Smooth muscle cell (in vitro differentiated cells): ENCODE measurements at regions not wholly inside any gene's neighbourhood (a gene's known extent, or its start where the extent isn't known, plus 50 kb on each side); places are given as distances from the start of the nearest gene placed in this dataset.

Source experiments
- DNase-seq: peaks from one replicate; lab custom pipeline; 2025; ENCODE audit not compliant: unreplicated experiment; lab: John Stamatoyannopoulos, UW
- H2AFZ ChIP-seq: fragments of 200-600 bp; sonication (generic); 2 replicates; pipeline ENCODE4 v1.6.0; 2016; ENCODE audit warnings: antibody characterized with exemption, low read depth, mild to moderate bottlenecking
- H3F3A ChIP-seq: fragments of 200-600 bp; sonication (generic); 2 replicates; pipeline ENCODE4 v1.6.0; 2017; ENCODE audit warnings: antibody characterized with exemption, low read depth
- H3K27ac ChIP-seq: fragments of 200-600 bp; sonication (generic); 2 replicates; pipeline ENCODE4 v1.5.1; 2016; ENCODE audit warnings: low read depth, mild to moderate bottlenecking
- H3K27me3 ChIP-seq: fragments of 200-600 bp; sonication (generic); 2 replicates; pipeline ENCODE4 v1.6.1; 2016; ENCODE audit warnings: low read depth, mild to moderate bottlenecking
- H3K36me3 ChIP-seq: fragments of 200-600 bp; sonication (generic); 2 replicates; pipeline ENCODE4 v1.5.1; 2016; ENCODE audit warnings: low read depth
- H3K4me1 ChIP-seq: fragments of 200-600 bp; sonication (generic); 2 replicates; pipeline ENCODE4 v1.5.1; 2016; ENCODE audit warnings: low read depth
- H3K4me2 ChIP-seq: fragments of 200-600 bp; sonication (generic); 2 replicates; pipeline ENCODE4 v1.6.0; 2016; ENCODE audit warnings: mild to moderate bottlenecking
- H3K4me3 ChIP-seq: fragments of 200-600 bp; sonication (generic); 2 replicates; pipeline ENCODE4 v1.5.1; 2016; ENCODE audit warnings: mild to moderate bottlenecking
- H3K79me2 ChIP-seq: fragments of 200-600 bp; sonication (generic); 2 replicates; pipeline ENCODE4 v1.6.0; 2016; ENCODE audit warnings: low read depth, mild to moderate bottlenecking
- H3K9ac ChIP-seq: fragments of 200-600 bp; sonication (generic); 2 replicates; pipeline ENCODE4 v1.6.0; 2016; ENCODE audit warnings: low read depth
- H3K9me3 ChIP-seq: fragments of 200-600 bp; sonication (generic); replicated peaks from 2 replicates; pipeline ENCODE4 v1.5.1; 2016; ENCODE audit warnings: low read depth
- H4K20me1 ChIP-seq: fragments of 200-600 bp; sonication (generic); 2 replicates; pipeline ENCODE4 v1.6.0; 2016; ENCODE audit warnings: low read depth
- WGBS: methylation state at CpG from one replicate; pipeline ENCODE4 v1.1.7; 2016; ENCODE audit warnings: low lambda C conversion rate; 5-methylcytosine and 5-hydroxymethylcytosine counted together
- TF ChIP-seq, protein P1 (sequence below): fragments of 200-600 bp; sonication (generic); IDR thresholded peaks from 2 replicates; pipeline ENCODE4 v1.5.1; 2017; ENCODE audit warnings: borderline replicate concordance, mild to moderate bottlenecking, antibody characterized with exemption; ENCODE audit not compliant: insufficient read depth, poor library complexity, severe bottlenecking

DNA sequence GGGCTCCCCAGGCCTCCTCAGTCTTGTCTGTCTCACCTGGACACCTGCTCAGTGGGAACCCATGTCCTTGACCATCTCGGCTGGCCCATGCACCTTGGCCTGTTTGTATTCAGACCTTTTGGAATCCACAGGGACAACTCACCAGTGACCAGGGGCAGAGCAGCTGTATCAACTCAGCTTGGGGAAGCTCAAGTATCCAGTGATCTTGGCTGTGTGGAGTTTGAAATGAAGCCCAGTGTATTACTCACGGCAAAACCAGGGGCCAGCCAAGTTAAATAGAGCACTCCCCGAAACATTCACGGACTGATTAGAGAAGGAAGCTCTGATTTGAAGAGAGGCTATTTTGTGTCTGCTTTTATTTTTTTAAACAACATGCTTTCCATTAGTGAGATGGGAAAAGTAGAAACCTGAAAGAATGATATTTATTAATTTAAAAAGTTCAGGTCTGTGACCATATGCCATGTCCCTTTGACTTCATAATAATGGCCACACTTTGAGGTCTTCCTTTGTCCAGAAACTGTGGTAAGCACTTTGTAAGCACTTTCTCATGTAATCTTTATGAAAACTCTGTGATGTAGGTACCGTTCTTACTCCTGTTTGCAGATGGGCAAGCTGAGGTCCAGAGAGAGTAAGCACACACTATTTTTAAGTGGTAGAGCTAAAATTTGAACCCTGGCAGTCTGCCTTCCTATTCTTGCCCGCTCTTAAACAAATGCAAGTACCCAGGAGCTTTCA lies 656.5 kb downstream of the BNC2 start:
- Histone ChIP-seq H4K20me1 (no peaks in the 10 kb centered on the region), H3K27me3 (no peaks in the 10 kb centered on the region), H3K36me3 (no peaks in the 10 kb centered on the region), H3K4me3 (no peak overlapping the region), H3K27ac (no peak overlapping the region), H3K79me2 (no peaks in the 10 kb centered on the region), H2AFZ (no peak overlapping the region), H3K9me3 (no peaks in the 10 kb centered on the region), H3K9ac (no peak overlapping the region), H3K4me2 (no peak overlapping the region), H3F3A (no peaks in the 10 kb centered on the region), H3K4me1 (no peaks in the 10 kb centered on the region)
- 88% methylated on average over 6 of the region's 6 CpGs for WGBS
- TF ChIP-seq, protein P1, sequence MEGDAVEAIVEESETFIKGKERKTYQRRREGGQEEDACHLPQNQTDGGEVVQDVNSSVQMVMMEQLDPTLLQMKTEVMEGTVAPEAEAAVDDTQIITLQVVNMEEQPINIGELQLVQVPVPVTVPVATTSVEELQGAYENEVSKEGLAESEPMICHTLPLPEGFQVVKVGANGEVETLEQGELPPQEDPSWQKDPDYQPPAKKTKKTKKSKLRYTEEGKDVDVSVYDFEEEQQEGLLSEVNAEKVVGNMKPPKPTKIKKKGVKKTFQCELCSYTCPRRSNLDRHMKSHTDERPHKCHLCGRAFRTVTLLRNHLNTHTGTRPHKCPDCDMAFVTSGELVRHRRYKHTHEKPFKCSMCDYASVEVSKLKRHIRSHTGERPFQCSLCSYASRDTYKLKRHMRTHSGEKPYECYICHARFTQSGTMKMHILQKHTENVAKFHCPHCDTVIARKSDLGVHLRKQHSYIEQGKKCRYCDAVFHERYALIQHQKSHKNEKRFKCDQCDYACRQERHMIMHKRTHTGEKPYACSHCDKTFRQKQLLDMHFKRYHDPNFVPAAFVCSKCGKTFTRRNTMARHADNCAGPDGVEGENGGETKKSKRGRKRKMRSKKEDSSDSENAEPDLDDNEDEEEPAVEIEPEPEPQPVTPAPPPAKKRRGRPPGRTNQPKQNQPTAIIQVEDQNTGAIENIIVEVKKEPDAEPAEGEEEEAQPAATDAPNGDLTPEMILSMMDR = no peak
- DNase-seq = no peak

DNA sequence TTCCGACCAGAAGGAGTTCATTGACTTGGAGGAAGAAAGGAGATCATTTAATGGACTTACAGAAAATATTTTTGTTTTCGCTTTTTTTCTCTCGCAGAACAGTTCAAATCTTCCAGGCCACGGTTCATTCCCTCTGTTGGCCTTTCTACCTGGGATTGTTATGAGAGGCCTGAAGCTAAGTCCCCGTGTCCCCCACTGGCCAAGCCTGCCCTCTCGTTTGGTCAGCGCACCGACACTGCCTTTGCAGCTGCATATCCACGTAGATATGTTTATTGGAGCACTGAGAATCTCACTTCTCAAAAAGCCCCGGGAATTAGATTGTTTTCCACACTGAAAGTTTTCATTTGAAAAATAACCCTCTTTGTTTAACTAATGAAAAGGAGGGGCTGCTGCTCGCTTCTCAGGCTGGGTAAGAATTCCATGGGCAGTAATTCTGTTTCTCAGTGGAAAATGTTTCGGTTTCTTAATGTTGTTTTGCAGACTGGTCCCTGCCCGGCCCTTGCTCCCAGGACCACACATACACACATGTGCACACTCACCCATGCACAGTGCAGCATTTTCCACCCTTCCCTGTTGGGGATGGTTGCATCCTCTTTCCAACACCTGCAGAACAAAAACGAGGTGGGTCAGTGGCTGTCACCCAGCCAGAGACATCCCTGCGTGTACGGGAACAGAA lies 655.7 kb downstream of the BNC2 start:
- no peak overlapping the region for H3K9ac ChIP-seq
- no peak overlapping the region for H3K4me3 ChIP-seq
- TF ChIP-seq, protein P1 = no peak
- no peak overlapping the region for H3K4me2 ChIP-seq
- no peaks in the 10 kb centered on the region for H3F3A ChIP-seq
- no peaks in the 10 kb centered on the region for H3K36me3 ChIP-seq
- WGBS = 95% methylated on average over 16 of the region's 16 CpGs
- H4K20me1 ChIP-seq = no peaks in the 10 kb centered on the region
- H3K4me1 ChIP-seq = no peaks in the 10 kb centered on the region
- no peak overlapping the region for H3K27ac ChIP-seq
- no peak overlapping the region for H2AFZ ChIP-seq
- DNase-seq = no peak
- no peaks in the 10 kb centered on the region for H3K79me2 ChIP-seq
- H3K9me3 ChIP-seq = no peaks in the 10 kb centered on the region
- H3K27me3 ChIP-seq = no peaks in the 10 kb centered on the region

DNA sequence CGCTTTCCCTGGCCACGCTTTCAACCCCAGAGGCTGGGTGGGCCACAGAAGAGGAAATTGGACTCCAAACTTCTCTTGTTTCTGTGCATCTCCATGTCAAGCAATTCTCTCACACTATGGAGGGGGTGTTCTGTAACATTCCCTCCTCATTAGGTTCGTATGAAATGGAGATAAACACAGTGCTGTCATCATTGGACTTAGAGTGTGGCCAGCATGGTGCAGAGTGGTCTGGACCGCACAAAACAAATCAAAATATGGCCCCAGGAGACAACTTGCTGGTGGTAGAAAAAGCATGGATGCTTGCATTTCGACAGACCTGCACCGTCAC lies 655.2 kb downstream of the BNC2 start:
- WGBS = 92% methylated on average over 6 of the region's 6 CpGs
- Histone ChIP-seq H3K4me2 (no peak overlapping the region), H3K36me3 (no peaks in the 10 kb centered on the region), H3K4me3 (no peak overlapping the region), H4K20me1 (no peaks in the 10 kb centered on the region), H3K9me3 (no peaks in the 10 kb centered on the region), H3F3A (no peaks in the 10 kb centered on the region), H3K9ac (no peak overlapping the region), H3K27ac (no peak overlapping the region), H3K4me1 (no peaks in the 10 kb centered on the region), H3K27me3 (no peaks in the 10 kb centered on the region), H2AFZ (no peak overlapping the region), H3K79me2 (no peaks in the 10 kb centered on the region)
- no peak for DNase-seq
- TF ChIP-seq, protein P1 = no peak
